HFFc6 (cell line): ENCODE measurements at regions not wholly inside any gene's neighbourhood (a gene's known extent, or its start where the extent isn't known, plus 50 kb on each side); places are given as distances from the start of the nearest gene placed in this dataset.

Experiments used
- DNase-seq: peaks from one replicate; pipeline ENCODE4 v3.0.0-alpha.2; 2018
- H3K27ac Mint-ChIP-seq: 2 replicates; pipeline ENCODE4 v1.8.0; 2020; ENCODE audit warnings: mild to moderate bottlenecking, mixed read lengths
- H3K27me3 Mint-ChIP-seq: 2 replicates; pipeline ENCODE4 v1.8.0; 2021; ENCODE audit warnings: mild to moderate bottlenecking, moderate library complexity, mixed read lengths; ENCODE audit not compliant: insufficient read depth
- H3K36me3 Mint-ChIP-seq: 2 replicates; pipeline ENCODE4 v1.8.0; 2021; ENCODE audit warnings: low read depth, mixed read lengths
- H3K4me1 Mint-ChIP-seq: 2 replicates; pipeline ENCODE4 v1.8.0; 2020; ENCODE audit warnings: low read depth, mixed read lengths
- H3K4me3 Mint-ChIP-seq: 2 replicates; pipeline ENCODE4 v1.8.0; 2020; ENCODE audit warnings: mild to moderate bottlenecking, moderate library complexity, mixed read lengths
- H3K9me3 Mint-ChIP-seq: 2 replicates; pipeline ENCODE4 v1.8.0; 2020; ENCODE audit warnings: mild to moderate bottlenecking, mixed read lengths
- TF ChIP-seq, protein P1 (sequence below): fragments of 200-600 bp; sonication (generic); IDR thresholded peaks from 2 replicates; pipeline ENCODE4 v1.5.0; 2021; ENCODE audit warnings: antibody characterized with exemption, mild to moderate bottlenecking

DNA sequence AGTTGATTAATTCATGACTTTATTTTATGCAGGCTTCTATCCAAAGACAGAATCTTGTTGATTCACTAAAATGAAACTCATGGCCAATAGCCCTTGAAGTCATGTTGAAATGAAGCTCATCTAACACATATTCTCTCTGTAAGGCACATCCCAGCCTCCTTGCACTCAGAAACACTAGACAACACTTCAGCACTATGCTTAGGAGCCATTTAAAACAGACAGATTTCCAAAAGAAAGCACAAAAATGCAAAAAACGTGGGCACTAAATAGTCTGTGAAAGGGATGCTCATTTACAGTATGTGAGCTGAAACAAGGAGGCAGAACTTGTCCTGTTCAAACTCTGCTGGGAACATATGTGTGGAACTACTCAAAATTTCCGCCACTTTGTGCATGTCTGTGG, 124.4 kb downstream of the MYCN start:
- TF ChIP-seq, protein P1, sequence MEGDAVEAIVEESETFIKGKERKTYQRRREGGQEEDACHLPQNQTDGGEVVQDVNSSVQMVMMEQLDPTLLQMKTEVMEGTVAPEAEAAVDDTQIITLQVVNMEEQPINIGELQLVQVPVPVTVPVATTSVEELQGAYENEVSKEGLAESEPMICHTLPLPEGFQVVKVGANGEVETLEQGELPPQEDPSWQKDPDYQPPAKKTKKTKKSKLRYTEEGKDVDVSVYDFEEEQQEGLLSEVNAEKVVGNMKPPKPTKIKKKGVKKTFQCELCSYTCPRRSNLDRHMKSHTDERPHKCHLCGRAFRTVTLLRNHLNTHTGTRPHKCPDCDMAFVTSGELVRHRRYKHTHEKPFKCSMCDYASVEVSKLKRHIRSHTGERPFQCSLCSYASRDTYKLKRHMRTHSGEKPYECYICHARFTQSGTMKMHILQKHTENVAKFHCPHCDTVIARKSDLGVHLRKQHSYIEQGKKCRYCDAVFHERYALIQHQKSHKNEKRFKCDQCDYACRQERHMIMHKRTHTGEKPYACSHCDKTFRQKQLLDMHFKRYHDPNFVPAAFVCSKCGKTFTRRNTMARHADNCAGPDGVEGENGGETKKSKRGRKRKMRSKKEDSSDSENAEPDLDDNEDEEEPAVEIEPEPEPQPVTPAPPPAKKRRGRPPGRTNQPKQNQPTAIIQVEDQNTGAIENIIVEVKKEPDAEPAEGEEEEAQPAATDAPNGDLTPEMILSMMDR, result no peak
- H3K27me3 Mint-ChIP-seq, result peaks cover 1% of the 10 kb centered on the region; the same call in 1 of the 2 replicates
- H3K4me1 Mint-ChIP-seq, result no peaks in the 10 kb centered on the region
- peaks cover 37% of the 10 kb centered on the region for H3K9me3 Mint-ChIP-seq
- no peak for DNase-seq
- no peak overlapping the region for H3K27ac Mint-ChIP-seq
- no peak overlapping the region for H3K4me3 Mint-ChIP-seq
- H3K36me3 Mint-ChIP-seq, result peaks cover 7% of the 10 kb centered on the region

DNA sequence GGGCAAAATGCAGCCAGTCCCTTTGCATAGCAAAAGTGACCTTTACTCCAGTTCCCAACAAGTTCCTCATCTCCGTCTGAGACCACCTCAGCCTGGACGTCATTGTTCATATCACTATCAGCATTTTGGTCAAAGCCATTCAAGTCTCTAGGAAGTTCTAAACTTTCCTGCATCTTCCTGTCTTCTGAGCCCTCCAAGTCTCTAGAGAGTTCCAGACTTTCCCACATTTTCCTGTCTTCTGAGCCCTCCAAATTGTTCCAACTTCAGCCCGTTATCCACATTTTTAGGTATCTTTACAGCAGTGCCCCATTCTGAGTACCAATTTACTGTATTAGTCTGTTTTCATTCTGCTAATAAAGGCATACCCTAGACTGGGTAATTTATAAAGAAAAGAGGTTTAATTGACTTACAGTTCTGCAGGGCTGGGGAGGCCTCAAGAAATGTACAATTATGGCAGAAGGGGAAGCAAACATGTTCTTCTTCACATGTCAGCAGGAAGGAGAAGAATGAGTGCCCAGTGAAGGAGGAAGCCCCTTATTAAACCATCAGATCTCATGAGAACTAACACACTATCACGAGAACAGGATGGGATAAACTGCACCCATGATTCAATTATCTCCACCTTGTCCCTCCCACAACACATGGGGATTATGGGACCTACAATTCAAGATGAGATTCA, 123.7 kb downstream of the MYCN start:
- Mint-ChIP-seq H3K27me3 (peaks cover 1% of the 10 kb centered on the region; the same call in 1 of the 2 replicates), H3K36me3 (peaks cover 7% of the 10 kb centered on the region), H3K4me3 (no peak overlapping the region), H3K27ac (no peak overlapping the region), H3K9me3 (peaks cover 42% of the 10 kb centered on the region), H3K4me1 (no peaks in the 10 kb centered on the region)
- no peak for DNase-seq
- TF ChIP-seq, protein P1, result no peak

DNA sequence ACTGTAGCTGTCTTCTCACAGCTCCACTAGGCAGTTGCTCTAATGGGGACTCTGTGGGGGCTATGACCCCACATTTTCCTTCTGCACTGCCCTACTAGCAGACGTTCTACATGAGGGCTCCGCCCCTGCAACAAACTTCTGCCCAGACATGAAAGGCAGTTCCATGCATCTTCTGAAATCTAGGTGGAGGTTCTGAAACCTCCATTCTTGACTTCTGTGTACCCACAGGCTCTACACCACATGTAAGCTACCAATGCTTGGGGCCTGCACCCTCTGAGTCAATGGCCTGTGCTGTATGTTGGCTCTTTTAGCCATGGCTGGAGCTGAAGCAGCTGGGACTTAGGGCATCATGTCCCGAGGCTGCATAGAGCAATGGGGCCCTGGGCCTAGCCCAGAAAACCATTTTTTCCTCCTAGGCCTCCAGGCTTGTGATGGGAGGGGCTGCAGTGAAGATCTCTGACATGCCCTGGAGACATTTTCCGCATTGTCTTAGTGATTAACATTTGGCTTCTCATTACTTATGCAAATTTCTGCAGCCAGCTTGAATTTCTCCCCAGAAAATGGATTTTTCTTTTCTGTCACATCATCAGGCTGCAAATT, 123.0 kb downstream of the MYCN start:
- Mint-ChIP-seq H3K4me1 (no peaks in the 10 kb centered on the region), H3K27ac (no peak overlapping the region), H3K9me3 (peaks cover 36% of the 10 kb centered on the region), H3K27me3 (peaks cover 1% of the 10 kb centered on the region; the same call in 1 of the 2 replicates), H3K36me3 (peaks cover 7% of the 10 kb centered on the region), H3K4me3 (no peak overlapping the region)
- TF ChIP-seq, protein P1, result no peak
- DNase-seq, result no peak

DNA sequence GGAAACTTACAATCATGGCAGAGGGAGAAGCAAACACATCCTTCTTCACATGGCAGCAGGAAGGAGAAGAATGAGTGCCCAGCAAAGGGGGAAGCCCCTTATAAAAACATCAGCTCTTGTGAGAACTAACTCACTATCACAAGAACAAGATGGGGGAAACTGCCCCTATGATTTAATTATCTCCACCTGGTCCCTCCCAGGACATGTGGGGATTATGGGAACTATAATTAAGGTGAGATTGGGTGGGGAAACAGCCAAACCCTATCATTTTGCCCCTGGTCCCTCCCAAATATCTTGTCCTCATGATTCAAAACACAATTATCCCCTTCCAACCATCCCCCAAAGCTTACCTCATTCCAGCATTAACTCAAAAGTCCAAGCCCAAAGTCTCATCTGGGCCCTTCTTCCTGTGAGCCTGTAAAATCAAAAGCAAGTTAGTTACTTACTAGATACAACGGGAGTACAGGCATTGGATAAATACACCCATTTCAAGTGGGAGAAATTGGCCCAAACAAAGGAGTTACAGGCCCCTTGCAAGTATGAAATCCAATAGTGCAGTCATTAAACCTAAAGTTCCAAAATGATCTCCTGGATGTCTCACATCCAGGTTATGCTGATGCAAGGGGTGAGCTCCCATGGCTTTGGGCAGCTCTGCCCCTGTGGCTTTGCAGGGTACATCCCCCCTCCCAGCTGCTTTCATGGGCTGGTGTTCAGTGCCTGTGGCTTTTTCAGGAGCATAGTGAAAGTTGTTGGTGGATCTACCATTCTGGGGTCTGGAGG, 122.3 kb downstream of the MYCN start:
- H3K27me3 Mint-ChIP-seq, result peaks cover 1% of the 10 kb centered on the region; the same call in 1 of the 2 replicates
- H3K27ac Mint-ChIP-seq, result no peak overlapping the region
- H3K9me3 Mint-ChIP-seq, result peaks cover 36% of the 10 kb centered on the region
- peaks cover 7% of the 10 kb centered on the region for H3K36me3 Mint-ChIP-seq
- DNase-seq, result no peak
- TF ChIP-seq, protein P1, result no peak
- H3K4me3 Mint-ChIP-seq, result no peak overlapping the region
- no peaks in the 10 kb centered on the region for H3K4me1 Mint-ChIP-seq

DNA sequence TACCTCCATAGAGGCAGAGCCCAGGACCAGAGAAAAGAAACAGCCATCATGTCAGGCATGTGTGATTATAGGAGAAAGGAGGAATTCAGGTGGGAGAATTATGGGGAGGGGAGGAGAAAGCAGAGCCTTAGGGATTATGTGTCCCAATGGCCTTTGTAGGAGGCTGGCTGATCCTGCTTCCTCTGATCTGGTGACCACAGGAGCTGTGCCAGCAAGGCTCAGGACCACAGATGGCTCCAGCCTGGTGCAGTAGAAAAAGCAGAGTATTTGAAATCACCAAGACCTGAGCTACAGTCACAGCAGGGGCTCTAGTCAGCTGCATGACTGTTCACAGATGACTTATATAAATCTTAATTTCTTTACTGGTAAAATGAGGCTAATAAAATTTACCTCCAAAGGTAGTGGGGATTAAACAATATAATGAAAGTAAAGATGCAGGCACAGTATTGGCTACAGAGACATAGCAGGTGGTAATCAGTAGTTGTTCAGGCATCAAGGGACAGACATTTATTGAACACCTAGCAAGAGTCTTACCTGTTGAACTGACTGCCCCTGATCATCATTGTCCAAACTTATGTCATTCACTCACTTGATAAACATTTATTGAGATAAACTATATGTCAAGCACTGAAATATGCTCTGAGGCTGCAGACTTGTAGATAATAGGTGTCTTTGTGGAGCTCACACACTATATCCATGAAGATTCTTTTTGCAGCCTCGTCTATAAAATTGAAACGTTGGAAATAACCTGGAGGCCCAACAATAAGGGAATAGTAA, 121.3 kb downstream of the MYCN start:
- TF ChIP-seq, protein P1, result no peak
- peaks cover 1% of the 10 kb centered on the region; the same call in 1 of the 2 replicates for H3K27me3 Mint-ChIP-seq
- peaks cover 35% of the 10 kb centered on the region for H3K9me3 Mint-ChIP-seq
- H3K36me3 Mint-ChIP-seq, result peaks cover 7% of the 10 kb centered on the region
- no peak overlapping the region for H3K27ac Mint-ChIP-seq
- H3K4me3 Mint-ChIP-seq, result no peak overlapping the region
- no peaks in the 10 kb centered on the region for H3K4me1 Mint-ChIP-seq
- DNase-seq, result no peak
